Neural progenitor cell (in vitro differentiated cells): ENCODE measurements at regions not wholly inside any gene's neighbourhood (a gene's known extent, or its start where the extent isn't known, plus 50 kb on each side); places are given as distances from the start of the nearest gene placed in this dataset.

Source experiments
- EZH2 ChIP-seq: fragments of 200-600 bp; sonication (generic); IDR thresholded peaks from 2 replicates; pipeline ENCODE4 v1.6.1; 2017; ENCODE audit warnings: antibody characterized with exemption, mild to moderate bottlenecking, moderate library complexity
- TF ChIP-seq, protein P1 (sequence below): fragments of 200-600 bp; sonication (generic); IDR thresholded peaks from 2 replicates; pipeline ENCODE4 v1.5.1; 2017; ENCODE audit warnings: antibody characterized with exemption, mild to moderate bottlenecking

DNA sequence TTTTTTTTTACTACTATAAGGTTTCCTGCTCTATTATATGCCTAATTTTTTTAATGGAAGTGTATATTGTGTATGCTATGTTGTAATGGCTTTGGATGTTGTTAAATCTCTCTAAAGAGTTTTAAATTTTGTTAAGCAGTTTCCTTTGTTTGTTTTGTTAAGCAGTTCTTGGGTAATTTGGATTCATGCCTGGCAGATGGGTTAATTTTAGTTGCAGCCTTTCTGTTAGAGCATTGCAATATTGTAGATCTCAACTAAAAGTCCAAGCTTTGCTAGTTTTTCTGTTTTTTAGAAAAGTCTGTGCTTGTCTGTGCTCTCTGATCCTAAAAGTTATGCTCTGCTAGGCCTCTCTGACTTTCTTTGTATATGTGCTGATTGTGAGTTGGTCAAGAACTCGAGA is 1229.0 kb upstream of the NRXN1 start:
- TF ChIP-seq, protein P1, sequence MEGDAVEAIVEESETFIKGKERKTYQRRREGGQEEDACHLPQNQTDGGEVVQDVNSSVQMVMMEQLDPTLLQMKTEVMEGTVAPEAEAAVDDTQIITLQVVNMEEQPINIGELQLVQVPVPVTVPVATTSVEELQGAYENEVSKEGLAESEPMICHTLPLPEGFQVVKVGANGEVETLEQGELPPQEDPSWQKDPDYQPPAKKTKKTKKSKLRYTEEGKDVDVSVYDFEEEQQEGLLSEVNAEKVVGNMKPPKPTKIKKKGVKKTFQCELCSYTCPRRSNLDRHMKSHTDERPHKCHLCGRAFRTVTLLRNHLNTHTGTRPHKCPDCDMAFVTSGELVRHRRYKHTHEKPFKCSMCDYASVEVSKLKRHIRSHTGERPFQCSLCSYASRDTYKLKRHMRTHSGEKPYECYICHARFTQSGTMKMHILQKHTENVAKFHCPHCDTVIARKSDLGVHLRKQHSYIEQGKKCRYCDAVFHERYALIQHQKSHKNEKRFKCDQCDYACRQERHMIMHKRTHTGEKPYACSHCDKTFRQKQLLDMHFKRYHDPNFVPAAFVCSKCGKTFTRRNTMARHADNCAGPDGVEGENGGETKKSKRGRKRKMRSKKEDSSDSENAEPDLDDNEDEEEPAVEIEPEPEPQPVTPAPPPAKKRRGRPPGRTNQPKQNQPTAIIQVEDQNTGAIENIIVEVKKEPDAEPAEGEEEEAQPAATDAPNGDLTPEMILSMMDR, result no peak
- TF ChIP-seq EZH2, result no peak
